ENCODE measurements at regions not wholly inside any gene's neighbourhood (a gene's known extent, or its start where the extent isn't known, plus 50 kb on each side); places are given as distances from the start of the nearest gene placed in this dataset.

DNA sequence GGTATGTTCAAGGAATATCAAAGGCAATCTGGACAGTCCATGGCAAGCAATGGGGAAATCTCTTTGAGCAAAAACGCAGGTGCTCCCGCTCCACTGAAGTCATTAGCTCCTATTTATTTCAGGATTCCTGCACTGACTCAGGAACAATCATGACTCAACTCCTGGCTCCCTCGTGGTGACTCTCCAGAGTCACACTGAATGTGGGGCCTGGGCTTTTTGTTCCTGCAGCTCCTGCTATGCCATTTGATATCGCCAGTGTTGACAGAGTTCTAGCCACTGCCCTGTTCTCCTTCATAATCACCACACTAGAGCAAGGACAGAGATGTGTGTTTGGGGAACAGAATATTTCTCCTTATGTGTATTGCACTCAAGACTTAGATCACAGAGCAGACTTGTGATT lies 187.2 kb upstream of the ZNF462 start:
- H3K27ac ChIP-seq (ENCODE audit: low read depth in 1 of 2, low read length in 2 of 2) = no peak overlapping the region
- no peak for DNase-seq (ENCODE audit: low spot score)
- no peak for TF ChIP-seq SP1 (IDR thresholded peaks at IDR 0.05)
- no peak for TF ChIP-seq JUND (IDR thresholded peaks at IDR 0.05)
- no peak for TF ChIP-seq RXRA (IDR thresholded peaks at IDR 0.05)
- no peak for TF ChIP-seq TAF1 (conservative IDR thresholded peaks at IDR 0.05)
- no peak for TF ChIP-seq HNF4A (conservative IDR thresholded peaks at IDR 0.05)
- TF ChIP-seq, protein P1, sequence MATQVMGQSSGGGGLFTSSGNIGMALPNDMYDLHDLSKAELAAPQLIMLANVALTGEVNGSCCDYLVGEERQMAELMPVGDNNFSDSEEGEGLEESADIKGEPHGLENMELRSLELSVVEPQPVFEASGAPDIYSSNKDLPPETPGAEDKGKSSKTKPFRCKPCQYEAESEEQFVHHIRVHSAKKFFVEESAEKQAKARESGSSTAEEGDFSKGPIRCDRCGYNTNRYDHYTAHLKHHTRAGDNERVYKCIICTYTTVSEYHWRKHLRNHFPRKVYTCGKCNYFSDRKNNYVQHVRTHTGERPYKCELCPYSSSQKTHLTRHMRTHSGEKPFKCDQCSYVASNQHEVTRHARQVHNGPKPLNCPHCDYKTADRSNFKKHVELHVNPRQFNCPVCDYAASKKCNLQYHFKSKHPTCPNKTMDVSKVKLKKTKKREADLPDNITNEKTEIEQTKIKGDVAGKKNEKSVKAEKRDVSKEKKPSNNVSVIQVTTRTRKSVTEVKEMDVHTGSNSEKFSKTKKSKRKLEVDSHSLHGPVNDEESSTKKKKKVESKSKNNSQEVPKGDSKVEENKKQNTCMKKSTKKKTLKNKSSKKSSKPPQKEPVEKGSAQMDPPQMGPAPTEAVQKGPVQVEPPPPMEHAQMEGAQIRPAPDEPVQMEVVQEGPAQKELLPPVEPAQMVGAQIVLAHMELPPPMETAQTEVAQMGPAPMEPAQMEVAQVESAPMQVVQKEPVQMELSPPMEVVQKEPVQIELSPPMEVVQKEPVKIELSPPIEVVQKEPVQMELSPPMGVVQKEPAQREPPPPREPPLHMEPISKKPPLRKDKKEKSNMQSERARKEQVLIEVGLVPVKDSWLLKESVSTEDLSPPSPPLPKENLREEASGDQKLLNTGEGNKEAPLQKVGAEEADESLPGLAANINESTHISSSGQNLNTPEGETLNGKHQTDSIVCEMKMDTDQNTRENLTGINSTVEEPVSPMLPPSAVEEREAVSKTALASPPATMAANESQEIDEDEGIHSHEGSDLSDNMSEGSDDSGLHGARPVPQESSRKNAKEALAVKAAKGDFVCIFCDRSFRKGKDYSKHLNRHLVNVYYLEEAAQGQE (IDR thresholded peaks at IDR 0.05) = no peak
- TF ChIP-seq HNF4G (IDR thresholded peaks at IDR 0.05) = no peak
- no peak for TF ChIP-seq RAD21 (IDR thresholded peaks at IDR 0.05)
- no peak for TF ChIP-seq YY1 (IDR thresholded peaks at IDR 0.05)
- TF ChIP-seq GABPA (IDR thresholded peaks at IDR 0.05 in 1 of 2, conservative IDR thresholded peaks at IDR 0.05 in 1 of 2) = no peak
- TF ChIP-seq MAX (IDR thresholded peaks at IDR 0.05) = no peak
- TF ChIP-seq ATF3 (IDR thresholded peaks at IDR 0.05) = no peak
- no peak for TF ChIP-seq NR2F2 (IDR thresholded peaks at IDR 0.05)
- no peak for TF ChIP-seq EGR1 (IDR thresholded peaks at IDR 0.05; ENCODE audit: low read depth in 2 of 2)
- TF ChIP-seq FOXA1 (IDR thresholded peaks at IDR 0.05) = no peak
- TF ChIP-seq FOXA2 (IDR thresholded peaks at IDR 0.05) = no peak
- no peaks in the 10 kb centered on the region for H3K4me1 ChIP-seq (ENCODE audit: control insufficient read depth in 4 of 4, insufficient read depth in 4 of 4, low read length in 3 of 4)
- no peak overlapping the region for H3K4me3 ChIP-seq (ENCODE audit: low read depth in 1 of 3, low read length in 3 of 3)
- no peaks in the 10 kb centered on the region for H3K36me3 ChIP-seq (ENCODE audit: control insufficient read depth in 4 of 4, insufficient read depth in 3 of 4, low read depth in 1 of 4, low read length in 3 of 4)
- no peaks in the 10 kb centered on the region for H3K9me3 ChIP-seq (ENCODE audit: control insufficient read depth in 4 of 4, low read length in 3 of 4)
- WGBS = 86% methylated on average over 4 of the region's 4 CpGs
- no peak overlapping the region for H3K9ac ChIP-seq (ENCODE audit: low read depth in 1 of 2, low read length in 2 of 2)
- no peaks in the 10 kb centered on the region for H3K27me3 ChIP-seq (ENCODE audit: control insufficient read depth in 4 of 4, insufficient read depth in 4 of 4, low read length in 3 of 4)

GRCh38 chr9:106677374-106677773 lies 185.6 kb upstream of the ZNF462 start:
- H3K27ac ChIP-seq (ENCODE audit: low read depth in 1 of 2, low read length in 2 of 2) = no peak overlapping the region
- TF ChIP-seq FOXA2 (IDR thresholded peaks at IDR 0.05) (no peak), MAX (IDR thresholded peaks at IDR 0.05) (no peak), RXRA (IDR thresholded peaks at IDR 0.05) (no peak), EGR1 (IDR thresholded peaks at IDR 0.05; ENCODE audit: low read depth in 2 of 2) (no peak), NR2F2 (IDR thresholded peaks at IDR 0.05) (no peak), RAD21 (IDR thresholded peaks at IDR 0.05) (no peak), ZBTB33 (IDR thresholded peaks at IDR 0.05) (no peak), ATF3 (IDR thresholded peaks at IDR 0.05) (no peak), GABPA (IDR thresholded peaks at IDR 0.05 in 1 of 2, conservative IDR thresholded peaks at IDR 0.05 in 1 of 2) (no peak), HNF4G (IDR thresholded peaks at IDR 0.05) (no peak), TAF1 (conservative IDR thresholded peaks at IDR 0.05) (no peak), HNF4A (conservative IDR thresholded peaks at IDR 0.05) (no peak), CTCF (IDR thresholded peaks at IDR 0.05; ENCODE audit: low read depth, low read length, missing input control) (no peak), YY1 (IDR thresholded peaks at IDR 0.05) (no peak), JUND (IDR thresholded peaks at IDR 0.05) (no peak)
- H3K9me3 ChIP-seq (ENCODE audit: control insufficient read depth in 4 of 4, low read length in 3 of 4) = no peaks in the 10 kb centered on the region
- H3K4me3 ChIP-seq (ENCODE audit: low read depth in 1 of 3, low read length in 3 of 3) = no peak overlapping the region
- no peaks in the 10 kb centered on the region for H3K4me1 ChIP-seq (ENCODE audit: control insufficient read depth in 4 of 4, insufficient read depth in 4 of 4, low read length in 3 of 4)
- no peaks in the 10 kb centered on the region for H3K36me3 ChIP-seq (ENCODE audit: control insufficient read depth in 4 of 4, insufficient read depth in 3 of 4, low read depth in 1 of 4, low read length in 3 of 4)
- no peak for DNase-seq (ENCODE audit: low spot score)
- H3K27me3 ChIP-seq (ENCODE audit: control insufficient read depth in 4 of 4, insufficient read depth in 4 of 4, low read length in 3 of 4) = no peaks in the 10 kb centered on the region
- H3K9ac ChIP-seq (ENCODE audit: low read depth in 1 of 2, low read length in 2 of 2) = no peak overlapping the region
- 90% methylated on average over 5 of the region's 5 CpGs for WGBS

Data from liver (tissue), 8 donors.